K562 (cell line): ENCODE measurements at regions not wholly inside any gene's neighbourhood (a gene's known extent, or its start where the extent isn't known, plus 50 kb on each side); places are given as distances from the start of the nearest gene placed in this dataset.

Experiments used
- BDP1 ChIP-seq: IDR thresholded peaks from 3 replicates; pipeline ENCODE4 v1.6.1; 2011; ENCODE audit not compliant: insufficient read length, insufficient read depth
- HDAC8 ChIP-seq: fragments of 450-650 bp; IDR thresholded peaks from 2 replicates; pipeline ENCODE4 v1.6.1; 2016; ENCODE audit warnings: mild to moderate bottlenecking, missing genetic modification characterization, moderate library complexity, missing compliant biosample characterization
- HIVEP1 ChIP-seq: fragments of 250-450 bp; sonication (Bioruptor Pico); IDR thresholded peaks from 2 replicates; pipeline ENCODE4 v1.4.0; 2020; ENCODE audit warnings: mild to moderate bottlenecking
- HNRNPK ChIP-seq: fragments of 200-400 bp; formaldehyde crosslinking; IDR thresholded peaks from one replicate; pipeline ENCODE4 v1.6.1; 2018; ENCODE audit warnings: mild to moderate bottlenecking, low read depth, low read length; ENCODE audit not compliant: poor library complexity, severe bottlenecking
- HSF4 ChIP-seq: fragments of 250-450 bp; sonication (Bioruptor Pico); IDR thresholded peaks from 2 replicates; pipeline ENCODE4 v2.1.2; 2022; ENCODE audit warnings: mild to moderate bottlenecking, moderate library complexity, borderline replicate concordance
- NCOA6 ChIP-seq: fragments of 450-650 bp; IDR thresholded peaks from 2 replicates; pipeline ENCODE4 v1.6.1; 2017; ENCODE audit warnings: mild to moderate bottlenecking
- NFATC3 ChIP-seq: fragments of 450-650 bp; IDR thresholded peaks from 2 replicates; pipeline ENCODE4 v1.6.1; 2017; ENCODE audit warnings: mild to moderate bottlenecking
- PHF8 ChIP-seq: fragments of 200-600 bp; sonication (generic); IDR thresholded peaks from 2 replicates; pipeline ENCODE4 v1.6.1; 2012; ENCODE audit warnings: mixed run types, mild to moderate bottlenecking, inconsistent platforms, low read length, moderate library complexity, borderline replicate concordance
- POLR3G ChIP-seq: IDR thresholded peaks from 2 replicates; pipeline ENCODE4 v1.6.1; 2011; ENCODE audit not compliant: insufficient read length, insufficient replicate concordance; ENCODE audit errors: extremely low read depth
- RBM34 ChIP-seq: fragments of 200-400 bp; formaldehyde crosslinking; IDR thresholded peaks from 2 replicates; pipeline ENCODE4 v1.6.1; 2018; ENCODE audit warnings: low read length, borderline replicate concordance; ENCODE audit not compliant: insufficient read depth
- RHOXF2B ChIP-seq: fragments of 250-450 bp; sonication (Bioruptor Pico); conservative IDR thresholded peaks from 2 replicates; pipeline ENCODE4 v1.5.1; 2021
- SMC3 ChIP-seq: conservative IDR thresholded peaks from 2 replicates; pipeline ENCODE4 v1.6.1; 2011; ENCODE audit warnings: low read depth, low read length, improper control_type of control experiment; ENCODE audit not compliant: insufficient read depth
- ZC3H4 ChIP-seq: sonication (generic); formaldehyde crosslinking; IDR thresholded peaks from 2 replicates; pipeline ENCODE4 v1.9.0; 2021; ENCODE audit warnings: missing genetic modification reagents, borderline replicate concordance
- ZFX ChIP-seq: sonication (generic); formaldehyde crosslinking; IDR thresholded peaks from 2 replicates; pipeline ENCODE4 v1.8.0; 2022; ENCODE audit warnings: mild to moderate bottlenecking, missing genetic modification reagents, moderate library complexity
- ZNF174 ChIP-seq: fragments of 250-450 bp; sonication (Bioruptor Pico); IDR thresholded peaks from 2 replicates; pipeline ENCODE4 v1.4.0; 2020; ENCODE audit warnings: mild to moderate bottlenecking
- ZNF274 ChIP-seq: IDR thresholded peaks from 2 replicates; pipeline ENCODE4 v1.6.1; 2011; ENCODE audit warnings: low read depth, mild to moderate bottlenecking, low read length, moderate library complexity, borderline replicate concordance
- ZNF57 ChIP-seq: fragments of 450-650 bp; formaldehyde crosslinking; IDR thresholded peaks from 2 replicates; pipeline ENCODE4 v1.4.0; 2020; ENCODE audit warnings: mild to moderate bottlenecking, moderate library complexity
- TF ChIP-seq, protein P1 (sequence below): fragments of 250-450 bp; sonication (Bioruptor Pico); IDR thresholded peaks from 2 replicates; pipeline ENCODE4 v1.8.0; 2022; ENCODE audit warnings: moderate library complexity, mild to moderate bottlenecking, inconsistent platforms
- TF ChIP-seq, protein P2 (sequence below), 2 experiments: fragments of 450-650 bp in 1 of 2; sonication (generic) in 1 of 2; formaldehyde crosslinking in 1 of 2; IDR thresholded peaks in 1 of 2; conservative IDR thresholded peaks in 1 of 2; 2 replicates each; pipeline versions ENCODE4 v1.6.1 to v1.8.1; 2016 to 2023; ENCODE audit warnings: mild to moderate bottlenecking in 2 of 2, moderate library complexity in 2 of 2, inconsistent platforms in 1 of 2, missing genetic modification reagents in 1 of 2
- TF ChIP-seq, protein P3 (sequence below): fragments of 150-350 bp; IDR thresholded peaks from 2 replicates; pipeline ENCODE4 v1.6.1; 2014; ENCODE audit warnings: low read depth, mild to moderate bottlenecking, low read length, borderline replicate concordance
- TF ChIP-seq, protein P4 (sequence below): fragments of 450-650 bp; conservative IDR thresholded peaks from 2 replicates; pipeline ENCODE4 v1.6.1; 2016; ENCODE audit warnings: missing genetic modification characterization, low read depth, mild to moderate bottlenecking, missing compliant biosample characterization, moderate library complexity

DNA sequence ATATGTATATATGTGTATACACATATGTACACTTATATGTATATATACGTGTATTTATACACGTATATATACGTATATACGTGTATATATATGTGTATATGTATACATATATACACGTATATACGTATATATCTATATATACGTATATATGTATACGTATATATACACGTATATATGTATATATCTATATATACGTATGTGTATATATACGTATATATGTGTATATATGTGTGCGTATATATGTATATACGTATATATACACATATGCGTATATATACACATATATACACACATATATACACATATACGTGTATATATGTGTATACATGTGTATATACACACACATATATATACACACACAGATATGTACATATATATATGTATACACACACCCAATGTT, 348.0 kb upstream of the LCORL start (continued):
- no peak for TF ChIP-seq ZC3H4 (CRISPR knock-in tag)
- TF ChIP-seq SMC3: no peak
- no peak for TF ChIP-seq HDAC8 (tag)
- TF ChIP-seq ZFX (CRISPR knock-in tag): no peak
- TF ChIP-seq NFATC3: no peak
- no peak for TF ChIP-seq POLR3G
- TF ChIP-seq BDP1: no peak
- TF ChIP-seq, protein P1, sequence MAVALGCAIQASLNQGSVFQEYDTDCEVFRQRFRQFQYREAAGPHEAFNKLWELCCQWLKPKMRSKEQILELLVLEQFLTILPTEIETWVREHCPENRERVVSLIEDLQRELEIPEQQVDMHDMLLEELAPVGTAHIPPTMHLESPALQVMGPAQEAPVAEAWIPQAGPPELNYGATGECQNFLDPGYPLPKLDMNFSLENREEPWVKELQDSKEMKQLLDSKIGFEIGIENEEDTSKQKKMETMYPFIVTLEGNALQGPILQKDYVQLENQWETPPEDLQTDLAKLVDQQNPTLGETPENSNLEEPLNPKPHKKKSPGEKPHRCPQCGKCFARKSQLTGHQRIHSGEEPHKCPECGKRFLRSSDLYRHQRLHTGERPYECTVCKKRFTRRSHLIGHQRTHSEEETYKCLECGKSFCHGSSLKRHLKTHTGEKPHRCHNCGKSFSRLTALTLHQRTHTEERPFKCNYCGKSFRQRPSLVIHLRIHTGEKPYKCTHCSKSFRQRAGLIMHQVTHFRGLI (CRISPR knock-in tag): peak; percentile 93
- TF ChIP-seq, protein P2, sequence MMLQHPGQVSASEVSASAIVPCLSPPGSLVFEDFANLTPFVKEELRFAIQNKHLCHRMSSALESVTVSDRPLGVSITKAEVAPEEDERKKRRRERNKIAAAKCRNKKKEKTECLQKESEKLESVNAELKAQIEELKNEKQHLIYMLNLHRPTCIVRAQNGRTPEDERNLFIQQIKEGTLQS (IDR thresholded peaks at IDR 0.05): no peak
- TF ChIP-seq, protein P2 (CRISPR knock-in tag; conservative IDR thresholded peaks at IDR 0.05): no peak
- TF ChIP-seq NCOA6: no peak
- TF ChIP-seq HSF4: no peak
- TF ChIP-seq, protein P3, sequence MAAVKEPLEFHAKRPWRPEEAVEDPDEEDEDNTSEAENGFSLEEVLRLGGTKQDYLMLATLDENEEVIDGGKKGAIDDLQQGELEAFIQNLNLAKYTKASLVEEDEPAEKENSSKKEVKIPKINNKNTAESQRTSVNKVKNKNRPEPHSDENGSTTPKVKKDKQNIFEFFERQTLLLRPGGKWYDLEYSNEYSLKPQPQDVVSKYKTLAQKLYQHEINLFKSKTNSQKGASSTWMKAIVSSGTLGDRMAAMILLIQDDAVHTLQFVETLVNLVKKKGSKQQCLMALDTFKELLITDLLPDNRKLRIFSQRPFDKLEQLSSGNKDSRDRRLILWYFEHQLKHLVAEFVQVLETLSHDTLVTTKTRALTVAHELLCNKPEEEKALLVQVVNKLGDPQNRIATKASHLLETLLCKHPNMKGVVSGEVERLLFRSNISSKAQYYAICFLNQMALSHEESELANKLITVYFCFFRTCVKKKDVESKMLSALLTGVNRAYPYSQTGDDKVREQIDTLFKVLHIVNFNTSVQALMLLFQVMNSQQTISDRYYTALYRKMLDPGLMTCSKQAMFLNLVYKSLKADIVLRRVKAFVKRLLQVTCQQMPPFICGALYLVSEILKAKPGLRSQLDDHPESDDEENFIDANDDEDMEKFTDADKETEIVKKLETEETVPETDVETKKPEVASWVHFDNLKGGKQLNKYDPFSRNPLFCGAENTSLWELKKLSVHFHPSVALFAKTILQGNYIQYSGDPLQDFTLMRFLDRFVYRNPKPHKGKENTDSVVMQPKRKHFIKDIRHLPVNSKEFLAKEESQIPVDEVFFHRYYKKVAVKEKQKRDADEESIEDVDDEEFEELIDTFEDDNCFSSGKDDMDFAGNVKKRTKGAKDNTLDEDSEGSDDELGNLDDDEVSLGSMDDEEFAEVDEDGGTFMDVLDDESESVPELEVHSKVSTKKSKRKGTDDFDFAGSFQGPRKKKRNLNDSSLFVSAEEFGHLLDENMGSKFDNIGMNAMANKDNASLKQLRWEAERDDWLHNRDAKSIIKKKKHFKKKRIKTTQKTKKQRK: no peak
- TF ChIP-seq, protein P4, sequence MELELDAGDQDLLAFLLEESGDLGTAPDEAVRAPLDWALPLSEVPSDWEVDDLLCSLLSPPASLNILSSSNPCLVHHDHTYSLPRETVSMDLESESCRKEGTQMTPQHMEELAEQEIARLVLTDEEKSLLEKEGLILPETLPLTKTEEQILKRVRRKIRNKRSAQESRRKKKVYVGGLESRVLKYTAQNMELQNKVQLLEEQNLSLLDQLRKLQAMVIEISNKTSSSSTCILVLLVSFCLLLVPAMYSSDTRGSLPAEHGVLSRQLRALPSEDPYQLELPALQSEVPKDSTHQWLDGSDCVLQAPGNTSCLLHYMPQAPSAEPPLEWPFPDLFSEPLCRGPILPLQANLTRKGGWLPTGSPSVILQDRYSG (tag): no peak
- TF ChIP-seq HNRNPK: no peak
- TF ChIP-seq ZNF174 (CRISPR knock-in tag): no peak
- TF ChIP-seq HIVEP1 (CRISPR knock-in tag): no peak
- no peak for TF ChIP-seq RBM34
- TF ChIP-seq ZNF57 (CRISPR knock-in tag): no peak
- no peak for TF ChIP-seq RHOXF2B (CRISPR knock-in tag)
- no peak for TF ChIP-seq PHF8
- no peak for TF ChIP-seq ZNF274
